SK-N-SH (cell line): ENCODE measurements at regions not wholly inside any gene's neighbourhood (a gene's known extent, or its start where the extent isn't known, plus 50 kb on each side); places are given as distances from the start of the nearest gene placed in this dataset.

ENCODE experiments used
- CTCF ChIA-PET: fragments of 300-600, 350-600 bp; formaldehyde crosslinking; extraction: SDS; loops from one replicate; lab custom pipeline; 2021; lab: Yijun Ruan, JAX
- POLR2A ChIA-PET: fragments of 350-600 bp; sonication (Branson Sonifier 250); formaldehyde crosslinking; extraction: SDS; loops from one replicate; lab custom pipeline; 2020; ENCODE audit warnings: antibody characterized with exemption, inconsistent platforms; lab: Yijun Ruan, JAX
- DNase-seq: peaks from one replicate; pipeline ENCODE4 v3.0.0; 2012
- H2AFZ ChIP-seq: fragments of 200-600 bp; sonication (generic); 2 replicates; pipeline ENCODE4 v1.8.1; 2016; ENCODE audit warnings: antibody characterized with exemption, mild to moderate bottlenecking, low read depth
- H3F3A ChIP-seq: fragments of 200-600 bp; sonication (generic); replicated peaks from 2 replicates; pipeline ENCODE3; 2016; ENCODE audit warnings: antibody characterized with exemption, mild to moderate bottlenecking; ENCODE audit not compliant: insufficient read depth
- H3K27ac ChIP-seq, 2 experiments: fragments of 200-500 bp in 1 of 2; fragments of 200-600 bp in 1 of 2; sonication (Bioruptor generic) in 1 of 2; sonication (generic), shearing (Covaris generic) in 1 of 2; 2 replicates each; pipeline versions ENCODE4 v1.5.1 to v1.6.1; 2014 to 2016; ENCODE audit warnings: low read depth in 2 of 2, inconsistent platforms in 1 of 2, low read length in 1 of 2, mild to moderate bottlenecking in 1 of 2, mixed read lengths in 1 of 2
- H3K27me3 ChIP-seq: fragments of 200-600 bp; sonication (generic), shearing (Covaris generic); 2 replicates; pipeline ENCODE4 v1.6.1; 2016; ENCODE audit warnings: mixed run types; ENCODE audit not compliant: insufficient read depth
- H3K36me3 ChIP-seq, 2 experiments: fragments of 200-500 bp in 1 of 2; fragments of 200-600 bp in 1 of 2; sonication (Bioruptor generic) in 1 of 2; sonication (generic) in 1 of 2; replicated peaks in 1 of 2; 2 replicates each; pipeline versions ENCODE3 to v1.5.1; 2014 to 2016; ENCODE audit warnings: low read length in 1 of 2, mild to moderate bottlenecking in 1 of 2; ENCODE audit not compliant: insufficient read depth in 2 of 2, control insufficient read depth in 1 of 2
- H3K4me1 ChIP-seq, 2 experiments: fragments of 200-500 bp in 1 of 2; fragments of 200-600 bp in 1 of 2; sonication (Bioruptor generic) in 1 of 2; sonication (generic), shearing (Covaris generic) in 1 of 2; 2 replicates each; pipeline versions ENCODE4 v1.5.1 to v1.6.1; 2014 to 2016; ENCODE audit warnings: low read depth in 1 of 2, low read length in 1 of 2, mixed run types in 1 of 2; ENCODE audit not compliant: insufficient read depth in 2 of 2, control insufficient read depth in 1 of 2
- H3K4me2 ChIP-seq: fragments of 200-600 bp; sonication (generic), shearing (Covaris generic); 2 replicates; pipeline ENCODE4 v1.6.1; 2017; ENCODE audit warnings: mixed run types
- H3K4me3 ChIP-seq, 2 experiments: fragments of 200-500 bp in 1 of 2; fragments of 200-600 bp in 1 of 2; sonication (Bioruptor generic) in 1 of 2; sonication (generic), shearing (Covaris generic) in 1 of 2; 2 replicates each; pipeline versions ENCODE4 v1.5.1 to v1.8.1; 2014 to 2016; ENCODE audit warnings: low read depth in 2 of 2, inconsistent platforms in 1 of 2, low read length in 1 of 2, mild to moderate bottlenecking in 1 of 2, mixed read lengths in 1 of 2, moderate library complexity in 1 of 2
- H3K79me2 ChIP-seq: fragments of 200-600 bp; sonication (generic); 2 replicates; pipeline ENCODE4 v1.8.1; 2017; ENCODE audit warnings: mild to moderate bottlenecking; ENCODE audit not compliant: insufficient read depth
- H3K9ac ChIP-seq: fragments of 200-600 bp; sonication (generic); 2 replicates; pipeline ENCODE4 v1.6.1; 2017; ENCODE audit warnings: mixed run types
- H3K9me2 ChIP-seq: fragments of 200-600 bp; sonication (generic); 2 replicates; pipeline ENCODE4 v1.6.1; 2017; ENCODE audit warnings: mixed run types
- H3K9me3 ChIP-seq: fragments of 200-600 bp; sonication (generic); 2 replicates; pipeline ENCODE4 v1.6.1; 2017; ENCODE audit warnings: mixed run types, mild to moderate bottlenecking, moderate library complexity
- H4K20me1 ChIP-seq: fragments of 200-600 bp; sonication (generic); 2 replicates; pipeline ENCODE4 v1.6.1; 2017; ENCODE audit warnings: mild to moderate bottlenecking, mixed run types; ENCODE audit not compliant: insufficient read depth
- CTCF ChIP-seq: fragments of 200-600 bp; sonication (generic); IDR thresholded peaks from 2 replicates; pipeline ENCODE4 v1.6.1; 2017; ENCODE audit warnings: antibody characterized with exemption, mild to moderate bottlenecking, moderate library complexity
- EZH2phosphoT487 ChIP-seq: fragments of 200-600 bp; sonication (generic); IDR thresholded peaks from 2 replicates; pipeline ENCODE4 v1.6.1; 2017; ENCODE audit warnings: low read depth, mixed run types, mild to moderate bottlenecking, antibody characterized with exemption, moderate library complexity, borderline replicate concordance
- FOXM1 ChIP-seq: IDR thresholded peaks from 2 replicates; pipeline ENCODE4 v1.4.0; 2012; ENCODE audit warnings: low read depth, mild to moderate bottlenecking
- MXI1 ChIP-seq: IDR thresholded peaks from 2 replicates; pipeline ENCODE4 v1.6.1; 2012; ENCODE audit warnings: mild to moderate bottlenecking, low read depth, low read length, improper control_type of control experiment
- NRF1 ChIP-seq: IDR thresholded peaks from 2 replicates; pipeline ENCODE4 v1.6.1; 2012; ENCODE audit warnings: low read depth, mild to moderate bottlenecking, low read length
- PBX3 ChIP-seq: IDR thresholded peaks from 2 replicates; pipeline ENCODE4; 2012
- RCOR1 ChIP-seq: fragments of 150-350 bp; IDR thresholded peaks from 2 replicates; pipeline ENCODE4 v1.6.1; 2017; ENCODE audit warnings: antibody characterized with exemption, low read length
- REST ChIP-seq: IDR thresholded peaks from 2 replicates; pipeline ENCODE4 v1.6.1; 2012; ENCODE audit warnings: mild to moderate bottlenecking, low read depth, low read length, moderate library complexity
- TAF1 ChIP-seq: IDR thresholded peaks from 2 replicates; pipeline ENCODE4 v1.6.1; 2012; ENCODE audit warnings: low read depth, mild to moderate bottlenecking, low read length, moderate library complexity, borderline replicate concordance
- TCF12 ChIP-seq: IDR thresholded peaks from 2 replicates; pipeline ENCODE4 v1.4.0; 2012
- TEAD4 ChIP-seq: IDR thresholded peaks from 2 replicates; pipeline ENCODE4 v1.4.0; 2012; ENCODE audit warnings: mild to moderate bottlenecking, borderline replicate concordance; ENCODE audit not compliant: insufficient read depth
- WGBS: methylation state at CpG from one replicate; pipeline ENCODE4 v1.1.6; 2017; ENCODE audit warnings: low lambda C conversion rate; 5-methylcytosine and 5-hydroxymethylcytosine counted together

- Histone ChIP-seq H4K20me1 (no peaks in the 10 kb centered on the region), H3K4me1 (no peaks in the 10 kb centered on the region), H3K79me2 (no peaks in the 10 kb centered on the region), H3K4me2 (no peak overlapping the region), H3K9me2 (no peaks in the 10 kb centered on the region), H3F3A (no peaks in the 10 kb centered on the region), H3K9ac (no peak overlapping the region), H3K36me3 (no peaks in the 10 kb centered on the region), H3K4me3 (no peak overlapping the region), H3K27me3 (no peaks in the 10 kb centered on the region), H3K9me3 (no peaks in the 10 kb centered on the region; the same call in 1 of the 2 replicates), H2AFZ (no peak overlapping the region), H3K27ac (no peak overlapping the region)
- 68% methylated on average over 2 of the region's 4 CpGs for WGBS
- POLR2A ChIA-PET: no interaction called here
- CTCF ChIA-PET: interaction anchor here (2.1 kb wide), 1 partner anchor 16 kb away, joined by 8 read pairs; no protein-coding TSS in a partner anchor
- DNase-seq: no peak
- TF ChIP-seq TAF1 (no peak), RCOR1 (no peak), FOXM1 (no peak), MXI1 (no peak), TCF12 (no peak), PBX3 (no peak), TEAD4 (no peak), REST (no peak)
- TF ChIP-seq, all 33 proteins: peak for 0
Measured at GRCh38 chr21:20459838-20460237, 538.4 kb upstream of the NCAM2 start.

- no peaks in the 10 kb centered on the region for H3K4me1 ChIP-seq
- H3K9me2 ChIP-seq: no peaks in the 10 kb centered on the region
- H3K79me2 ChIP-seq: no peaks in the 10 kb centered on the region
- H3K27me3 ChIP-seq: no peaks in the 10 kb centered on the region
- ChIA-PET POLR2A (no interaction called here), CTCF (interaction anchor here (2.6 kb wide), 1 partner anchor 20 kb away, joined by 9 read pairs; no protein-coding TSS in a partner anchor)
- H3K9me3 ChIP-seq: no peaks in the 10 kb centered on the region; the same call in 1 of the 2 replicates
- no peaks in the 10 kb centered on the region for H3K36me3 ChIP-seq
- no peak overlapping the region for H3K4me2 ChIP-seq
- no peak overlapping the region for H3K27ac ChIP-seq
- no peak for TF ChIP-seq CTCF
- TF ChIP-seq NRF1: no peak
- no peak for TF ChIP-seq EZH2phosphoT487
- no peak for TF ChIP-seq TCF12
- no peak overlapping the region for H3K4me3 ChIP-seq
- DNase-seq: no peak
- no peaks in the 10 kb centered on the region for H3F3A ChIP-seq
- no peak overlapping the region for H3K9ac ChIP-seq
- H2AFZ ChIP-seq: no peak overlapping the region
- no peaks in the 10 kb centered on the region for H4K20me1 ChIP-seq
Measured at GRCh38 chr21:20463362-20463761, 534.8 kb upstream of the NCAM2 start.
